ENCODE measurements at regions not wholly inside any gene's neighbourhood (a gene's known extent, or its start where the extent isn't known, plus 50 kb on each side); places are given as distances from the start of the nearest gene placed in this dataset.

DNA sequence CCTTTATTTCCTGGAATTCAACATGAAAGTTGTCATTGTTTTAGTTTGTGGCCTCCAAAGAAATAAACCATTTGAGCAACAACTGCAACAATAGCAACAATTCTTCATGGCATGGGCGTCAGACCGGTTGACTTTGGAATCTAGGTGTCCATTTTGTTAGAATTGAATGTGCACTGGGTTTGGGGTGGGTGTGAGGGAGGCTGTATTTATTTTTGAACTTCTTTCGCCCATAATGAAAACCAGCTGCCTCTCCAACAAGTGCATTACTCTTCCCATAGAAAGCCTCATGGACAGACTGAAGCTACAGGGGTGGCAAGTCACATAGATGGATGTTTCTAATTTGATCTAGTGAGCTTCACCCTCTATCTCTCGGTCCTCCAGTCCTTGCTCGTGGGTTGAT, 85.4 kb downstream of the ADAMTS15 start:
- TF ChIP-seq POLR2AphosphoS5 (IDR thresholded peaks at IDR 0.05; ENCODE audit: low read depth, low read length) (no peak), FOXP2 (optimal IDR thresholded peaks at IDR 0.05; ENCODE audit: borderline replicate concordance, extremely low read depth, extremely low read length, insufficient read depth) (no peak), SIN3A (IDR thresholded peaks at IDR 0.05; ENCODE audit: borderline replicate concordance, insufficient read depth, low read length) (no peak), TAF1 (IDR thresholded peaks at IDR 0.05; ENCODE audit: borderline replicate concordance, insufficient read depth, low read length) (no peak)
- TF ChIP-seq, protein P1, sequence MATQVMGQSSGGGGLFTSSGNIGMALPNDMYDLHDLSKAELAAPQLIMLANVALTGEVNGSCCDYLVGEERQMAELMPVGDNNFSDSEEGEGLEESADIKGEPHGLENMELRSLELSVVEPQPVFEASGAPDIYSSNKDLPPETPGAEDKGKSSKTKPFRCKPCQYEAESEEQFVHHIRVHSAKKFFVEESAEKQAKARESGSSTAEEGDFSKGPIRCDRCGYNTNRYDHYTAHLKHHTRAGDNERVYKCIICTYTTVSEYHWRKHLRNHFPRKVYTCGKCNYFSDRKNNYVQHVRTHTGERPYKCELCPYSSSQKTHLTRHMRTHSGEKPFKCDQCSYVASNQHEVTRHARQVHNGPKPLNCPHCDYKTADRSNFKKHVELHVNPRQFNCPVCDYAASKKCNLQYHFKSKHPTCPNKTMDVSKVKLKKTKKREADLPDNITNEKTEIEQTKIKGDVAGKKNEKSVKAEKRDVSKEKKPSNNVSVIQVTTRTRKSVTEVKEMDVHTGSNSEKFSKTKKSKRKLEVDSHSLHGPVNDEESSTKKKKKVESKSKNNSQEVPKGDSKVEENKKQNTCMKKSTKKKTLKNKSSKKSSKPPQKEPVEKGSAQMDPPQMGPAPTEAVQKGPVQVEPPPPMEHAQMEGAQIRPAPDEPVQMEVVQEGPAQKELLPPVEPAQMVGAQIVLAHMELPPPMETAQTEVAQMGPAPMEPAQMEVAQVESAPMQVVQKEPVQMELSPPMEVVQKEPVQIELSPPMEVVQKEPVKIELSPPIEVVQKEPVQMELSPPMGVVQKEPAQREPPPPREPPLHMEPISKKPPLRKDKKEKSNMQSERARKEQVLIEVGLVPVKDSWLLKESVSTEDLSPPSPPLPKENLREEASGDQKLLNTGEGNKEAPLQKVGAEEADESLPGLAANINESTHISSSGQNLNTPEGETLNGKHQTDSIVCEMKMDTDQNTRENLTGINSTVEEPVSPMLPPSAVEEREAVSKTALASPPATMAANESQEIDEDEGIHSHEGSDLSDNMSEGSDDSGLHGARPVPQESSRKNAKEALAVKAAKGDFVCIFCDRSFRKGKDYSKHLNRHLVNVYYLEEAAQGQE (IDR thresholded peaks at IDR 0.05; ENCODE audit: insufficient read depth in 1 of 2, low read depth in 2 of 2, low read length in 2 of 2) = no peak

Data from PFSK-1 (cell line).